SK-N-SH treated with all-trans-retinoic acid at 6 μM for 48 hours (cell line): ENCODE measurements at regions not wholly inside any gene's neighbourhood (a gene's known extent, or its start where the extent isn't known, plus 50 kb on each side); places are given as distances from the start of the nearest gene placed in this dataset.

ENCODE experiments used
- ATAC-seq: fragments of 200-7000 bp; cut with Tn5 transposase; 3 replicates; pipeline ENCODE4 v1.9.1; 2020; ENCODE audit warnings: mild to moderate bottlenecking, moderate library complexity
- ARNTL ChIP-seq: fragments of 450-650 bp; formaldehyde crosslinking; IDR thresholded peaks from 2 replicates; pipeline ENCODE4 v1.5.0; 2020; ENCODE audit warnings: low read depth, mild to moderate bottlenecking, moderate library complexity, borderline replicate concordance
- BACH2 ChIP-seq: fragments of 250-450 bp; sonication (Bioruptor Pico); IDR thresholded peaks from 2 replicates; pipeline ENCODE4 v1.9.0; 2021; ENCODE audit warnings: mild to moderate bottlenecking, borderline replicate concordance
- CREB5 ChIP-seq: fragments of 250-450 bp; sonication (Bioruptor Pico); IDR thresholded peaks from 2 replicates; pipeline ENCODE4 v1.5.1; 2020; ENCODE audit warnings: low read depth, mild to moderate bottlenecking, moderate library complexity
- CSDC2 ChIP-seq: fragments of 250-450 bp; sonication (Bioruptor Pico); IDR thresholded peaks from 2 replicates; pipeline ENCODE4 v1.5.0; 2020; ENCODE audit warnings: mild to moderate bottlenecking, moderate library complexity
- CSRNP3 ChIP-seq: fragments of 250-450 bp; sonication (Bioruptor Pico); IDR thresholded peaks from 2 replicates; pipeline ENCODE4 v1.5.1; 2021; ENCODE audit warnings: mild to moderate bottlenecking, moderate library complexity
- ESRRG ChIP-seq: fragments of 250-450 bp; sonication (Bioruptor Pico); IDR thresholded peaks from 2 replicates; pipeline ENCODE4 v1.6.1; 2021; ENCODE audit warnings: mild to moderate bottlenecking
- GLIS3 ChIP-seq: fragments of 250-450 bp; sonication (Bioruptor Pico); IDR thresholded peaks from 2 replicates; pipeline ENCODE4 v1.5.0; 2020; ENCODE audit warnings: mild to moderate bottlenecking, moderate library complexity
- ISL1 ChIP-seq: fragments of 250-450 bp; sonication (Bioruptor Pico); IDR thresholded peaks from 2 replicates; pipeline ENCODE4 v2.1.2; 2022; ENCODE audit warnings: mild to moderate bottlenecking, moderate library complexity
- OSR1 ChIP-seq: fragments of 250-450 bp; sonication (Bioruptor Pico); IDR thresholded peaks from 2 replicates; pipeline ENCODE4 v1.8.0; 2022; ENCODE audit warnings: moderate library complexity, mild to moderate bottlenecking, inconsistent platforms
- PATZ1 ChIP-seq: fragments of 250-450 bp; sonication (Bioruptor Pico); IDR thresholded peaks from 2 replicates; pipeline ENCODE4 v1.8.0; 2020; ENCODE audit warnings: mild to moderate bottlenecking, moderate library complexity, borderline replicate concordance
- POU6F1 ChIP-seq: fragments of 250-450 bp; sonication (Bioruptor Pico); IDR thresholded peaks from 2 replicates; pipeline ENCODE4 v1.8.0; 2021; ENCODE audit warnings: low read depth, mild to moderate bottlenecking, moderate library complexity, borderline replicate concordance
- PPARA ChIP-seq: fragments of 250-450 bp; sonication (Bioruptor Pico); IDR thresholded peaks from 2 replicates; pipeline ENCODE4 v1.5.0; 2020; ENCODE audit warnings: mild to moderate bottlenecking, borderline replicate concordance
- RARB ChIP-seq: fragments of 250-450 bp; sonication (Bioruptor Pico); IDR thresholded peaks from 2 replicates; pipeline ENCODE4 v1.8.0; 2021; ENCODE audit warnings: mild to moderate bottlenecking, moderate library complexity
- SNAI2 ChIP-seq: fragments of 250-450 bp; sonication (Bioruptor Pico); IDR thresholded peaks from 2 replicates; pipeline ENCODE4 v1.5.0; 2020; ENCODE audit warnings: mild to moderate bottlenecking, moderate library complexity
- TCF4 ChIP-seq: fragments of 250-450 bp; sonication (Bioruptor Pico); IDR thresholded peaks from 2 replicates; pipeline ENCODE4 v1.8.0; 2021; ENCODE audit warnings: mild to moderate bottlenecking, moderate library complexity, borderline replicate concordance
- TOX ChIP-seq: fragments of 250-450 bp; sonication (Bioruptor Pico); IDR thresholded peaks from 2 replicates; pipeline ENCODE4 v1.8.0; 2021; ENCODE audit warnings: mild to moderate bottlenecking, moderate library complexity, borderline replicate concordance
- ZC3H10 ChIP-seq: fragments of 250-450 bp; sonication (Bioruptor Pico); IDR thresholded peaks from 2 replicates; pipeline ENCODE4 v1.5.1; 2021; ENCODE audit warnings: mild to moderate bottlenecking, moderate library complexity
- ZFP3 ChIP-seq: fragments of 250-450 bp; sonication (Bioruptor Pico); IDR thresholded peaks from 2 replicates; pipeline ENCODE4 v1.5.0; 2020; ENCODE audit warnings: mild to moderate bottlenecking, moderate library complexity
- ZFP30 ChIP-seq: fragments of 450-650 bp; formaldehyde crosslinking; IDR thresholded peaks from 2 replicates; pipeline ENCODE4 v1.5.0; 2022; ENCODE audit warnings: mild to moderate bottlenecking, moderate library complexity
- ZNF565 ChIP-seq: fragments of 450-650 bp; formaldehyde crosslinking; conservative IDR thresholded peaks from 2 replicates; pipeline ENCODE4 v1.5.0; 2020; ENCODE audit warnings: low read depth, mild to moderate bottlenecking, moderate library complexity
- ZNF70 ChIP-seq: fragments of 450-650 bp; formaldehyde crosslinking; IDR thresholded peaks from 2 replicates; pipeline ENCODE4 v1.5.0; 2020; ENCODE audit warnings: mild to moderate bottlenecking, moderate library complexity
- ZNF8 ChIP-seq: fragments of 450-650 bp; formaldehyde crosslinking; IDR thresholded peaks from 2 replicates; pipeline ENCODE4 v1.5.0; 2020; ENCODE audit warnings: mild to moderate bottlenecking, moderate library complexity

GRCh38 chr17:77723071-77723908 is 235.2 kb upstream of the TNRC6C start:
- no peak for ATAC-seq
- TF ChIP-seq GLIS3 (CRISPR knock-in tag) (no peak), POU6F1 (no peak), ZNF70 (no peak), ZC3H10 (CRISPR knock-in tag) (no peak), BACH2 (CRISPR knock-in tag) (no peak), TOX (CRISPR knock-in tag) (no peak), ISL1 (no peak), RARB (CRISPR knock-in tag) (no peak), PPARA (CRISPR knock-in tag) (no peak), OSR1 (CRISPR knock-in tag) (no peak), CREB5 (CRISPR knock-in tag) (no peak), PATZ1 (CRISPR knock-in tag) (no peak), ESRRG (no peak), ARNTL (no peak), SNAI2 (CRISPR knock-in tag) (no peak), ZNF8 (CRISPR knock-in tag) (no peak), ZFP3 (CRISPR knock-in tag) (no peak)

GRCh38 chr17:77723909-77724875 is 234.3 kb upstream of the TNRC6C start:
- TF ChIP-seq CSDC2 (CRISPR knock-in tag) (no peak), PPARA (CRISPR knock-in tag) (no peak), ZFP30 (no peak), PATZ1 (CRISPR knock-in tag) (no peak), ISL1 (no peak), GLIS3 (CRISPR knock-in tag) (no peak), ZNF565 (CRISPR knock-in tag) (no peak), BACH2 (CRISPR knock-in tag) (no peak), TCF4 (CRISPR knock-in tag) (no peak), SNAI2 (CRISPR knock-in tag) (no peak), TOX (CRISPR knock-in tag) (no peak)
- ATAC-seq = no peak

GRCh38 chr17:77724876-77725615 is 233.5 kb upstream of the TNRC6C start:
- ATAC-seq = no peak
- TF ChIP-seq CSDC2 (CRISPR knock-in tag) = no peak
- TF ChIP-seq GLIS3 (CRISPR knock-in tag) = no peak
- TF ChIP-seq ZFP3 (CRISPR knock-in tag) = no peak
- no peak for TF ChIP-seq ZNF565 (CRISPR knock-in tag)
- no peak for TF ChIP-seq PPARA (CRISPR knock-in tag)
- TF ChIP-seq CSRNP3 (CRISPR knock-in tag) = no peak
- TF ChIP-seq CREB5 (CRISPR knock-in tag) = no peak
- TF ChIP-seq ARNTL = no peak
- no peak for TF ChIP-seq RARB (CRISPR knock-in tag)
- TF ChIP-seq ZFP30 = no peak
- TF ChIP-seq PATZ1 (CRISPR knock-in tag) = no peak
